HCT116 (cell line): ENCODE measurements at regions not wholly inside any gene's neighbourhood (a gene's known extent, or its start where the extent isn't known, plus 50 kb on each side); places are given as distances from the start of the nearest gene placed in this dataset.

Experiments
- ATF3 ChIP-seq: IDR thresholded peaks from 2 replicates; pipeline ENCODE4 v1.6.1; 2012
- CTCF ChIP-seq, 3 experiments: fragments of 200-600 bp in 1 of 3; sonication (generic) in 1 of 3; IDR thresholded peaks in 2 of 3; conservative IDR thresholded peaks in 1 of 3; 2 replicates each; pipeline ENCODE4 v1.5.1; 2012 to 2017; ENCODE audit warnings: low read depth in 2 of 3, low read length in 2 of 3, antibody characterized with exemption in 1 of 3, borderline replicate concordance in 1 of 3, control low read depth in 1 of 3, mild to moderate bottlenecking in 1 of 3, mixed read lengths in 1 of 3, mixed run types in 1 of 3, moderate library complexity in 1 of 3; ENCODE audit not compliant: insufficient read depth in 1 of 3
- EZH2 ChIP-seq: fragments of 200-600 bp; sonication (generic); IDR thresholded peaks from 2 replicates; pipeline ENCODE4 v1.6.1; 2017; ENCODE audit warnings: antibody characterized with exemption, mixed run types
- POLR2A ChIP-seq: IDR thresholded peaks from 2 replicates; pipeline ENCODE4 v1.7.0; 2011; ENCODE audit warnings: borderline replicate concordance; ENCODE audit not compliant: insufficient read depth, insufficient read length; ENCODE audit errors: extremely low read depth
- REST ChIP-seq: IDR thresholded peaks from 2 replicates; pipeline ENCODE4 v1.6.1; 2012; ENCODE audit warnings: low read depth
- SP1 ChIP-seq: IDR thresholded peaks from 2 replicates; pipeline ENCODE4 v1.6.1; 2012; ENCODE audit warnings: low read depth
- YY1 ChIP-seq: IDR thresholded peaks from 2 replicates; pipeline ENCODE4 v1.6.1; 2011; ENCODE audit warnings: low read length, low read depth, moderate library complexity, mild to moderate bottlenecking; ENCODE audit not compliant: insufficient replicate concordance; ENCODE audit errors: extremely low read depth
- ZNF274 ChIP-seq: fragments of 200-500 bp; sonication (Bioruptor generic); IDR thresholded peaks from 2 replicates; pipeline ENCODE4 v1.6.1; 2014; ENCODE audit warnings: mild to moderate bottlenecking, low read depth, low read length, inconsistent platforms

- no peak for TF ChIP-seq CTCF (IDR thresholded peaks at IDR 0.05 in 2 of 3, conservative IDR thresholded peaks at IDR 0.05 in 1 of 3; ENCODE audit: borderline replicate concordance in 1 of 3, insufficient read depth in 1 of 3, low read depth in 2 of 3, low read length in 2 of 3)
- no peak for TF ChIP-seq EZH2
- no peak for TF ChIP-seq REST
- TF ChIP-seq YY1: no peak
- TF ChIP-seq POLR2A: no peak
- no peak for TF ChIP-seq ATF3
- TF ChIP-seq SP1: no peak
- TF ChIP-seq ZNF274: no peak
These were observed 328.9 kb downstream of the CHL1 start for GRCh38 chr3:525415-525814.
